ENCODE measurements at regions not wholly inside any gene's neighbourhood (a gene's known extent, or its start where the extent isn't known, plus 50 kb on each side); places are given as distances from the start of the nearest gene placed in this dataset.

DNA sequence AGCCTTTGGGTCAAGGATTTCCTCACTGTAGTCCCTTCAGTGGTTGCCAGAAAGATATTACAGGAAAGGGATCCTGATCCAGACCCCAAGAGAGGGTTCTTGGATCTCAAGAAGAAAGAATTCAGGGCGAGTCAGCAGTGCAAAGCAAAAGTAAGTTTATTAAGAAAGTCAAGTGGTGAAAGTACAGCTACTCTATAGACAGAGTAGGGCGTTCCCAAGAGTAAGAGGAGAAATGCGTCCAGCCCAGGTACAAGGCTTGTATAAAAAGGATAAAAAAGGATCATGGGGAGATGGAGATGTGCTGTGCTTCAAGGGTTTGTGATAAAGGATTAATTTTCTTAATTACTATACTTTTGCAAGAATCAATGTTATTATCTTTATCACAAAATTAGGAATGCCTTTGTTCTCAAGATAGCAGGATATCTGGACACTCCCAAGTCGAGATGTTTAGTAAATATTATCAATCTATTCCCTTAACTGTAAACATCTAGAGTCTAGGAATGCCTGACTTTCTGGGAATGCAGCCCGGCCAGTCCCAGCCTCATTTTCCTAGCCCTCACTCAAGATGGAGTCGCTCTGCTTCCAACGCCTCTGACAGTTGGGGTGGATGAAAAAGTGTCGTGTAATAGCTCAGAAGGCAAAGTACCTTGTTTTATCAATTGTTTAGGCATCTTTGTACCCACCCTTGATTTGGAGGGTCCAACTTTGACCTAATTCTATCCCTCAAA, 360.7 kb downstream of the GPM6A start:
- DNase-seq, result no peak

DNA sequence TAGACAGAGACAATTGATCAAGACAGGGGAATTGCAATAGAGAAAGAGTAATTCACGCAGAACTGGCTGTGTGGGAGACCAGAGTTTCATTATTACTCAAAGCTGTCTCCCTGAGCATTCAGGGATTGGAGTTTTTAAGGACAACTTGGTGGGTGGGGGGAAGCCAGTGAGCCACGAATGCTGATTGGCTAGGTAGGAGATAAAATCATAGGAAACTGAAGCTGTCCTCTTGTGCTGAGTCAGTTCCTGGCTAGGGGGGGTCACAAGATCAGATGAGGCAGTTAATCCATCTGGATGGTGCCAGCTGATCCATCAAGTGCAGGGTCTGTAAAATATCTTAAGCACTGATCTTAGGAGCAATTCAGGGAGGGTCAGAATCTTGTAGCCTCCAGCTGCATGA, 358.6 kb downstream of the GPM6A start:
- DNase-seq, result no peak

- DNase-seq, result no peak
These were observed 355.9 kb downstream of the GPM6A start for GRCh38 chr4:175456131-175456530.

DNA sequence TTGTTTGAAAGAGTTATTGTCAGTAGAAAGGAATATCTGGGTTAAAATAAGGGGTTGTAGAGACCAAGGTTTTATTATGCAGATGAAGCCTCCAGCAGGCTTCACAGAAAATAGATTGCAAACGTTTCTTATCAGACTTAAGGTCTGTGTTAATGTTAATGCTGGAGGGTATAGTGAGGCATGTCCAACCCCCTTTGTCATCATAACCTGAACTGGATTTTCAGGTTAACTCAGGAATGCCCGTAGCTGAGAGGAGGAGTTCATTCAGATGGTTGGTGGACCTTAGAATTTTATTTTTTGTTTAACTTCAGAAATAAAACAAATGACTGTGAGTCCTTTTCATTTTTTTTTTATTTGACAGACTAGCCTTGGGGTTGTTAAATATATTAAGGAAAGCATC, 354.1 kb downstream of the GPM6A start:
- no peak for DNase-seq

DNA sequence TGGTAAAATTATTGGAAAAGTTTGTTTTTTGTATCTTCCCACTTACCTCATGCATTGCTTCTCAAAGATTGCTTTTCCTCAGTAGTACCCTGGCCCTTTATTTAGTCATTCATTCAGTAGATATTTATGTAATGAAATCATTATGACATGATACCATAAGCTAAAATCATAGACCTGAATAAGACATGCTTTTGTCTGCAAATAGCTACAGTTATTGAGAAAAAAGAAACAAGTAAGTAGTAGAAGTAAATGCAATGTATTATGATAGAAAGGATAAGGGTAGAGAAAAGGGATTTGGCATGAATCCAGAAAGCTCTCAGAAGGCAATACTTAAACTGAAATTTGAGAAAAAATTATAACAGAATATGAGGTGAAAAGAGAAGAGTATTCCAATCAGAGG, 352.5 kb downstream of the GPM6A start:
- DNase-seq, result no peak

DNA sequence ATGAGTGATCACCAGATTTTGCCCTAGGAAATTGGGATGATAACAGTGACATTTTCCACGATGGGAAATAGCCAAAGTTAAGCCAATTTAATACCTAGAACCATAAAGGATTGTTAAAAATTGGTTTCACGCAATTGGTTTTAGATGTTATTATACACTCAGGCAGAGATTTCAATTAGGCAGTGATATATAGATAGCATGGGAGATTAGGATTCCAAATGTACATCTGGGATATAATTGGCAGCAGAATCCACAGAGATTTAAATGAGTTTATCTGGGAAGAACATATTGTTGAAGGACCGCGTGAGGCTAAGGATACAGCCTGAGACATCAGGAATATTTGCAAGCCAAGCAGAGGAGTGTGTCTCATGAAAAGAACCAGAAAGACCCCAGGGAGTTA, 351.6 kb downstream of the GPM6A start:
- DNase-seq, result no peak

DNA sequence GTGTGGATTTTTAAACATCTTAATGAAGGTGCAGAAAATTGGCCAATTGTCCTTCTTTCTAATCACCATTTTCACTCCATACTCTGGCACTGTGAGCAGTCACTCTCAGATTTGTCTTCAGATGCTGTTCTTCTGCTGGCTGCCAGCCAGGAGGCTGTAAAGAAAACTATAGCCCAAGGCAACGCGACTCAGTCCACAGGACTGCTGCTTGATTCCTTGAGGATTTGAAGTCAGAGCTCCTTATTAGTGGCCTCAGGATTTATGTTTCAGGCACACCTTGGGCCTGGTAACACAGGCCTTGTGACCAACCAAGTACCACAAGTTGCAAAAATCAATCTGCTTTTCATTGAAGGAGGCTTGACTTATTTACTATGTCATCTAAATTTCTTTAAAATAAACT, 342.6 kb downstream of the GPM6A start:
- DNase-seq, result no peak

GRCh38 chr4:175470131-175470530, 341.9 kb downstream of the GPM6A start:
- DNase-seq, result no peak

- no peak for DNase-seq
These were observed 331.7 kb downstream of the GPM6A start for GRCh38 chr4:175480404-175480803.

DNA sequence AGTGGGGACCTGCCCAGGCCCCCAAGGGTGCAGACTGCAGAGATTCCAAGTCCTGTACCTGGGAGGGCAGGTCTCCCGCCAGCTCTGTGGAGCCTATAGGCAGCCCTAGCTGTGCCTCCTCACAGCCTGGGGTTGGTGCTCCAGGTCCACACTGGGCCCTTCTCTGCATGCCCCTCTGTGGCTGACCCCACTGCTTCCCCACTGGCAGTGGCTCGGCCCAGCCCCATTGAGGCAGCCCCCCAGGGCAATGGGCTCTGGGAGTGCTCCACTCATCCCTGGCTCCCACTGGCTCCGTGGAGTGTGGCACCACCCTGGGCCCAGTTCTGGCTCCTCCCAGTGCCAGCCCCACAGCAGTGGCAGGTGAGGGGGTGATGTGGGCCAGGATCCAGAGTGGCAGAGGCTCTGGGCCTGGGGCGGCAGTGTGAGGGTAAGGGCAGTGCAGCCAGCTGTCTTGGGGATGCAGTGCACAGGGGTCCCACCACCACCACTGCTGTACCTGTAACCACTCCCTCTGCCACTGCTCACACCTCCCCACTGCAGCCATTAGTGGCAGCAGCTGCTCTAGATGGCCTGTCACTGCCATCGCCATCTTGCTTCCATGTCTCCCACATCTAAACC, 312.2 kb downstream of the GPM6A start:
- no peak for DNase-seq

- no peak for DNase-seq
These were observed 307.7 kb downstream of the GPM6A start for GRCh38 chr4:175504318-175504717.

GRCh38 chr4:175509320-175509719, 302.7 kb downstream of the GPM6A start:
- no peak for DNase-seq

- DNase-seq, result no peak
These were observed 300.2 kb downstream of the GPM6A start for GRCh38 chr4:175511861-175512260.

GRCh38 chr4:175514174-175514573, 297.9 kb downstream of the GPM6A start:
- DNase-seq, result no peak

- DNase-seq, result no peak
These were observed 281.4 kb downstream of the GPM6A start for GRCh38 chr4:175530655-175531054.

- no peak for DNase-seq
These were observed 280.5 kb downstream of the GPM6A start for GRCh38 chr4:175531405-175532091.

DNA sequence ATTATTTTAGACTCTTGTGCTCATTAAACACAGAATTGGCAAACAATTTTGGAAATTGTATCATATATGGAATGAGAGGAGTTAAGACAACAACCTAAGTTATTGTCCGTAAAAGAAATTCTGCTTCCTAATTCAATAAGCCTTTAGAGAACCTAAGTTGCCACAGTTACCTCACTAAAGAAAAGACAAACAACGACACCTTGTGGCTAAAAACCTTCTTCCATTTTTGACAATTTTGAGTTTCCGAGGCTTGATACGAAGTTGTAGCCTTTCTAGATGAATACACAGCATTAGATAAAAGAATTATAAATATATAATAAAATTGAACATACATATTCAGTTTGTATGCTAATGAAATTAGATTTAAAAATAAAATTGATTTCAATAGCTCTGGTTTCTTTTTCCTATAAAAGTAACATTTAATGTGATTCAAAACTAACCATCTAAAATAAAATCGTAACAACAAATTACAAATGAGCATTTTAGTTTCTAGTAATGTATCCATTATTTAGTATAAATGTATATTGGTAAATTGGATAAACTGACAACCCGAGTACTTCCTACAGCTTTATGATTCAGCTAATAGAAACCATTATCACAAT, 275.1 kb downstream of the GPM6A start:
- DNase-seq, result no peak

- DNase-seq, result no peak
These were observed 272.6 kb downstream of the GPM6A start for GRCh38 chr4:175539498-175539897.

DNA sequence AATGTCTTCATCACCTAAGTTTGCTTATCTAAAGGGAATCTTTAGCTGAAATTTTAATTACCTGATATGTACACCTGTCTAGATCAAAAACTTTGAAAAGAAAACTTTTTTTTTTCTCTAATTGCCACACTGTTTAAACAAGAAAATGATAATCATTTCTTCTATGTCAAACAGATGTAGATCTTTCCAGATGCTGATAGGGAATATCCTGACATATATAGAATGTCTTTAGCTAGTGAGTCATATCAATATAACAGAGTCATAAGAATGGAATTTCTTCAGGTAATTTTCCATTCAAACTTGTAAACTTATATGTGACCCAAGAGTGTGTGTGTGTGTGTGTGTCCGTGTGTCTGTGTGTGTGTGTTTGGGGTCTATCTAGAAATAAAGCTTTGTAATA, 271.9 kb downstream of the GPM6A start:
- no peak for DNase-seq

GRCh38 chr4:175540732-175541131, 271.3 kb downstream of the GPM6A start:
- DNase-seq, result no peak

- DNase-seq, result no peak
These were observed 269.3 kb downstream of the GPM6A start for GRCh38 chr4:175542786-175543185.

- DNase-seq, result no peak
These were observed 252.9 kb downstream of the GPM6A start for GRCh38 chr4:175559126-175559525.

DNA sequence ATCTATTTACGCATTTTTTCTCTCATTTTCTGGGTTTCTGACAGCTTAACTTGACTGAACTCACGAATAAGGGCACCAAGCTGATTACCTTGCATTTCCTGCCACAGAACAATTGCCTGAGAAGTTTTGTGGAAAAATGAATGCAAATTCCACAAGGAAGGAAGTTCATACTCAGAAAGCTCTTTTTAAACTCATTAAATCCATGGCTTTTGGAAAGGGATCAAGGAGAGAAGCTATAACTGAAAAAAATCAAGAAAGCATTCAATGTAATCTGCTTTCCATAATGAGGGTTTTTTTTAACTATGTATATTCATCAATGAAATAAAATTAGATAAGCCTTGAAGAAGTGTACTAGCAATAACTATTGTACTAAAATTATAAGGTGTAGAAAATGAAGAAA, 252.5 kb downstream of the GPM6A start:
- DNase-seq, result no peak

DNA sequence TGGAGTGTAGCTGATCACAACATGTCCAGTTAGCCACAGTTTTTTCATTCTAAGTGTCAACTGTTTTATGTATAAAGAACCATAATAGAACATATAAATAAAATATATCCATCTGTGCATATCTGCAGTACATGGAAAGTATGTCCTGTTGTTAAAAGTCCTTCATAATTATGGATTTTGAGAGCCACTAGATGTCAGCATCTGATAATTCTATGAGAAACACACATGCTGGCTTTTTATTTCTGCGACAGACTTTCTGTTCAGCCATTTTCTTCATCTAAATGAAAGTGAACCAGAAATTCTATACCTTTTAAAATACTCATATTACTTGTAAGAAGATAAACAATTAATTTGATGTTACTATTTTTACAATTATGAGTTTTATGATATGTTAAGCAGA, 251.5 kb downstream of the GPM6A start:
- DNase-seq, result no peak
